ENCODE measurements at regions not wholly inside any gene's neighbourhood (a gene's known extent, or its start where the extent isn't known, plus 50 kb on each side); places are given as distances from the start of the nearest gene placed in this dataset.

DNA sequence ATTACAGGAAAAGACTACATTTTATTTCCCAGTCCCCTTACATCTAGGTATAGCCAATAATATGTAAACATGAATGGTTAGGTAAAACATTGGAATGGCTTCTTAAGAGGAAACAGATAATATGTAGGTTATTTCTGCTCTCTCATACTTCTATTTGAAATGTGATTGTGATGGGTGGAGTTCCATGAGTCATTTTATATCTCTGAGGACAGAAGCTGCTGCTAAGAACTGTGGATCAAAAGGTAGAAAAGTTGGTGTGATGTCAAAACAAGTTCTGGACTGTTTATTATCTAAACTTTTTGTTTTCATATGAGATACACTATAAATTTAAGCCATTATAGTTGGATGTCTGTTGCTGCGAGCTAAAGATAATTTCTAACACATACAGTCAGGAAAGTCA lies 799.4 kb upstream of the TENM4 start:
- Histone ChIP-seq H3K4me1 (ENCODE audit: insufficient read depth, low read length) (no peaks in the 10 kb centered on the region), H3K4me3 (ENCODE audit: low read depth in 1 of 2, low read length in 2 of 2) (no peak overlapping the region), H3K27ac (ENCODE audit: low read depth, low read length) (no peak overlapping the region), H3K9ac (ENCODE audit: low read length) (no peak overlapping the region), H3K27me3 (ENCODE audit: control insufficient read depth in 1 of 2, insufficient read depth in 2 of 2, low read length in 2 of 2) (no peaks in the 10 kb centered on the region), H3K36me3 (ENCODE audit: insufficient read depth, low read length) (no peaks in the 10 kb centered on the region), H3K9me3 (ENCODE audit: low read length) (no peaks in the 10 kb centered on the region)

DNA sequence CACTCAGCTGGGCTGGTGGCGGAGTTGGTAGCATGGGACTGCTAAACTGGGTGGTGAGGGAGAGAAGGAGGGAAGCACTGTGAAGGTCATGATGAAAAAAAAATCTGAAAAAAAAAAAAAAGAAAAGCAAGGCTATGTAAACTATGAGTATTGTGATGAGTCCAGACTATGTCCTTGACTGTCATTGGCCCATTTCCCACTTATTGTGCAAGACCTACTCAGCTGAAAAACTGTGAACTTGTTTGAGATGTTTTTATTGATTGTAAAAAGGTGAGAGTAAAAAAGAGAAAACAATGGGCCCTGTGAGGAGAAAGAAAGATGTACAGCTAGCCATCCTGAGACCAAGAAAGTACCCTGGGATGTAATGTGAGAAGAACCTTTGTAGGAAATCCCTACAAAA lies 798.4 kb upstream of the TENM4 start:
- no peaks in the 10 kb centered on the region for H3K4me1 ChIP-seq (ENCODE audit: insufficient read depth, low read length)
- H3K9me3 ChIP-seq (ENCODE audit: low read length) = no peaks in the 10 kb centered on the region
- H3K36me3 ChIP-seq (ENCODE audit: insufficient read depth, low read length) = no peaks in the 10 kb centered on the region
- H3K4me3 ChIP-seq (ENCODE audit: low read depth in 1 of 2, low read length in 2 of 2) = no peak overlapping the region
- no peak overlapping the region for H3K27ac ChIP-seq (ENCODE audit: low read depth, low read length)
- no peak overlapping the region for H3K9ac ChIP-seq (ENCODE audit: low read length)
- no peaks in the 10 kb centered on the region for H3K27me3 ChIP-seq (ENCODE audit: control insufficient read depth in 1 of 2, insufficient read depth in 2 of 2, low read length in 2 of 2)

DNA sequence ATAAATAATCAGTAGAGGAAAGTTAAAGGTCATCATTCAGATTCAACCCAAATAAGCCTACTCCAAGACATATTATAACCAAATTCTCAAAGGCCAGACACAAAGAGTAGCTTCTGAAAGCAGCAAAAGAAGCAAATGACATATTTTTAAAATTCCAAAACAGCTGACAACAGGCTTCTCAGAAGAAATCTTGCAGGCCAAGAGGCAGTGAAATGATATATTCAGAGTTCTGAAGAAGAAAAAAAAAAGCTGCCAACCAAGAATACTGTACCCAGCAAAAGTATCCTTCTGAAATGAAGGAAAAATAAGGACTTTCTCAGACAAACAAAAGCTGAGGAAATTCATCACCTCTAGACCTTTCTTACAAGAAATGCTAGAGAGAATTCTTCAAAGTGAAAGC lies 787.1 kb upstream of the TENM4 start:
- Histone ChIP-seq H3K4me1 (ENCODE audit: insufficient read depth, low read length) (no peaks in the 10 kb centered on the region), H3K9ac (ENCODE audit: low read length) (no peak overlapping the region), H3K4me3 (ENCODE audit: low read depth in 1 of 2, low read length in 2 of 2) (no peak overlapping the region), H3K27ac (ENCODE audit: low read depth, low read length) (no peak overlapping the region), H3K27me3 (ENCODE audit: control insufficient read depth in 1 of 2, insufficient read depth in 2 of 2, low read length in 2 of 2) (no peaks in the 10 kb centered on the region), H3K36me3 (ENCODE audit: insufficient read depth, low read length) (no peaks in the 10 kb centered on the region), H3K9me3 (ENCODE audit: low read length) (no peaks in the 10 kb centered on the region)

DNA sequence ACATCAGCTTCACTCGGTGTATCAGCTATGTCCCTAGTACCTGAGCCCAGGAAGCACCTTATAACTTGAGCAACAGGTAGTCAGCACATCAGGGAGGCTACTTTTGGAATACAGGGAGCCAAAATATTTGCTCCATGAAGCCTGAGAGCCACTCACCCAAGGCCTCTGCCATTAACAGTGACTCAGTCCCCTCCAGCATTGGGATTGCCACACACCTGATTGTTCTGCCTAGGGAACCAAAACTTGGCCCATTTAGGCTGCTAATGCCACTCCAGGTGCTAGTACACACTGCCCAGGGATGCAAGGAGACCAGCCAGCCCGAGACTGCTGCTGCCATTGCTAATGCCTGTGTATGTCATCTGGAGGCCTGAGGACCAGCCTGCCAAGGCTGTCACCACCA lies 773.6 kb upstream of the TENM4 start:
- Histone ChIP-seq H3K4me3 (ENCODE audit: low read depth in 1 of 2, low read length in 2 of 2) (no peak overlapping the region), H3K9me3 (ENCODE audit: low read length) (no peaks in the 10 kb centered on the region), H3K27ac (ENCODE audit: low read depth, low read length) (no peak overlapping the region), H3K36me3 (ENCODE audit: insufficient read depth, low read length) (no peaks in the 10 kb centered on the region), H3K9ac (ENCODE audit: low read length) (no peak overlapping the region), H3K4me1 (ENCODE audit: insufficient read depth, low read length) (no peaks in the 10 kb centered on the region), H3K27me3 (ENCODE audit: control insufficient read depth in 1 of 2, insufficient read depth in 2 of 2, low read length in 2 of 2) (no peaks in the 10 kb centered on the region)

DNA sequence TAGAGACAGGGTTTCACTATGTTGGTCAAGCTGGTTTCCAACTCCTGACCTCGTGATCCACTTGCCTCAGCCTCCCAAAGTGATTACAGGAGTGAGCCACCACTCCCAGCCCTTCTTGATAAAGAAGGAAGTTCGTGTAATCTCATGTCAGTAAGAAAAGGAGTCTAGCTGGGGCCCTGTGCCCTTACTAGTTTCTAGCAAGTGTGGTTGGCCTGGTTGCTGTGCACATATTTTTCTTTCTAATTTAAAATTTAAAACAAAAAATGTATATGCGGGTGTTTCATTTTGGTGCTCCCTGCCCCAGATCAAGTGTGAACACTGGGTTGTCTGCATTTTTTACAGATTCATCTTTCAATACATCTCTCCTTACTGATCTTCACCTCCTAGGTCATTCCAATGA lies 770.8 kb upstream of the TENM4 start:
- Histone ChIP-seq H3K36me3 (ENCODE audit: insufficient read depth, low read length) (no peaks in the 10 kb centered on the region), H3K4me3 (ENCODE audit: low read depth in 1 of 2, low read length in 2 of 2) (no peak overlapping the region), H3K9ac (ENCODE audit: low read length) (no peak overlapping the region), H3K9me3 (ENCODE audit: low read length) (no peaks in the 10 kb centered on the region), H3K27ac (ENCODE audit: low read depth, low read length) (no peak overlapping the region), H3K27me3 (ENCODE audit: control insufficient read depth in 1 of 2, insufficient read depth in 2 of 2, low read length in 2 of 2) (no peaks in the 10 kb centered on the region), H3K4me1 (ENCODE audit: insufficient read depth, low read length) (no peaks in the 10 kb centered on the region)

DNA sequence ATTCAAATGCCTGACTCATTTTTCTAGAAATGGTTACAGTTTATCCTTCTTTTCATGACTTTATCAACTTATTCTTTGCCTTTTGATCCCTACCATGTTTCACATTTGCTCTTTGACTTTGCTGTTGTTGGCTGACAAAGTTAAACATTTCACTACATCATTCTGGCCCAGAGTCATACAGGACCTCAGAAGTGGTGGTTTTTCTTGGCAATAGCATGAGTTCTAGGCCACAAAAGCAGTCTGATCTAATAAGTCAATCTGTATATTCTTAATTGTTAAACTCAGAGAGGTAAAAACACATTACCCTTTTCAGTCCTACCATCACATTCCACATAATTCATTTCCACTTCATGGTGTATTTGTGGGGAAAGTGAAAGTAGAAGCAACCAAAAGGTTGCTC lies 763.2 kb upstream of the TENM4 start:
- Histone ChIP-seq H3K27me3 (ENCODE audit: control insufficient read depth in 1 of 2, insufficient read depth in 2 of 2, low read length in 2 of 2) (no peaks in the 10 kb centered on the region), H3K4me1 (ENCODE audit: insufficient read depth, low read length) (no peaks in the 10 kb centered on the region), H3K4me3 (ENCODE audit: low read depth in 1 of 2, low read length in 2 of 2) (no peak overlapping the region), H3K9ac (ENCODE audit: low read length) (no peak overlapping the region), H3K36me3 (ENCODE audit: insufficient read depth, low read length) (no peaks in the 10 kb centered on the region), H3K27ac (ENCODE audit: low read depth, low read length) (no peak overlapping the region), H3K9me3 (ENCODE audit: low read length) (no peaks in the 10 kb centered on the region)

DNA sequence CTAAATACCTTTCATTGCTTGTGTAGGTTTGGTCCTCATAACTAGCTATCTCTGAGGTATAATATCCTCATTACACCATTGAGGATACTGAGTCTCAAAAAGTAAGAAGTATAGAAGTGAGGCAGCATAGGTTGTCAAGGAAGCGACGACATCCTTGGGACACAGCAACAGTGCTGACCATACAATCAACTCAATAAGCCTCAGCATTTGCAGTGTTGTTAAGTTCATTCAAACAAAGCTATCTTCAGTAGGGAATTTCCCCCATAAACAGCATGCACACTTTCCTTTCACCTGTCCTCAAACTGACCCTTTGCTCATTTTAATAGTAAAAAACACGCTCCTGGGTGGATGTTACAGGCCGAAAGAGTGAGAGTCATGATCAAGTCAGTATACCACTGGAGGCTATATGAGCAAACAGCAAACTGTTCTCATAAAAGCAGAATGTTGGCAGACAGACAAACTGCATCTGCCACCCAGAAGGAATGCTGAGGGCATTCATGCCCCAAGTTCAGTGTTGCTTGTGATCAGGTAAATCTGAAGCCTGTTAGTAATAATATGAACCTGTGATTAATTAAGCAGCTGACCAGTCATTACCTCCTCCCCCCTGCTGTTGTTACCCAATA lies 756.2 kb upstream of the TENM4 start:
- H3K9ac ChIP-seq (ENCODE audit: low read length) = no peak overlapping the region
- H3K4me3 ChIP-seq (ENCODE audit: low read depth in 1 of 2, low read length in 2 of 2) = no peak overlapping the region
- H3K27ac ChIP-seq (ENCODE audit: low read depth, low read length) = no peak overlapping the region
- H3K27me3 ChIP-seq (ENCODE audit: control insufficient read depth in 1 of 2, insufficient read depth in 2 of 2, low read length in 2 of 2) = no peaks in the 10 kb centered on the region
- no peaks in the 10 kb centered on the region for H3K4me1 ChIP-seq (ENCODE audit: insufficient read depth, low read length)
- H3K9me3 ChIP-seq (ENCODE audit: low read length) = no peaks in the 10 kb centered on the region
- no peaks in the 10 kb centered on the region for H3K36me3 ChIP-seq (ENCODE audit: insufficient read depth, low read length)

DNA sequence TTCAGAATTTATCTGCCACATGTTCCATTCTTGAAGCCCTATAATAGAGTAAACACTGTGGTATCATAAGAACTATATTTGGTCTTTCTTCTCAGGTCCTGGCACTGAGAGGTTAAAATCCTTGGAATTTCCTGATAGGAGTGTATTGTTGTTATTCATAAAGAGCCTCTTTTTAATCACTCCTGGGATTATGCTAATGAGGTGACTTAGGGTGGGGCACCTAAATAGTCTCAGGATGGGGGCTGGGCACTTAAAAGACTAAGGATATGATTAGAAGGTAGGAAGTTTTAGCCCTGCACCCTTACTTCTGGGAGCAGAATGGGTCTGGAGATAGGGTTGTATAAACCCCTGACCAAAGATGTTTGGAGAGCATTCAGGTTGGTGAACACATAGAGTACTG lies 755.2 kb upstream of the TENM4 start:
- Histone ChIP-seq H3K9me3 (ENCODE audit: low read length) (no peaks in the 10 kb centered on the region), H3K4me3 (ENCODE audit: low read depth in 1 of 2, low read length in 2 of 2) (no peak overlapping the region), H3K4me1 (ENCODE audit: insufficient read depth, low read length) (no peaks in the 10 kb centered on the region), H3K27ac (ENCODE audit: low read depth, low read length) (no peak overlapping the region), H3K36me3 (ENCODE audit: insufficient read depth, low read length) (no peaks in the 10 kb centered on the region), H3K9ac (ENCODE audit: low read length) (no peak overlapping the region), H3K27me3 (ENCODE audit: control insufficient read depth in 1 of 2, insufficient read depth in 2 of 2, low read length in 2 of 2) (no peaks in the 10 kb centered on the region)

DNA sequence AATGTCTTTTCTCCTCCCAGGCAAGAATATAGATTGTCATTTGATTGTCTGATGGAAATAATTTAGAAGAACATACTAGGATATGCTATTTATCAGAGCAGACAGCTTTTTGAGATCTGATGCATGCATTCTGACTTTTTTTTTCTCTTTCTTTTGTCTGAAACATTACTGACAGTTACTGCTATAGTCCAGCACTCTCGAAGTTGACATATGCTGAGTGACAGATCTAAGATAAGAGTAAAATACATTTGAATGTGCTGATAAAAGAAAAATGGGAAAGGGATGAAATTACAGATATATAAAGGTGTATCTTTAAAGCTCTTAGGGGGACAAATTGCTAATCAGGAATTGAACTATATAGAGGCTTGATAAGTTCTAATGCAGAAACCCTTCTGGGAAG lies 753.8 kb upstream of the TENM4 start:
- H3K27me3 ChIP-seq (ENCODE audit: control insufficient read depth in 1 of 2, insufficient read depth in 2 of 2, low read length in 2 of 2) = no peaks in the 10 kb centered on the region
- H3K4me3 ChIP-seq (ENCODE audit: low read depth in 1 of 2, low read length in 2 of 2) = no peak overlapping the region
- no peaks in the 10 kb centered on the region for H3K36me3 ChIP-seq (ENCODE audit: insufficient read depth, low read length)
- H3K27ac ChIP-seq (ENCODE audit: low read depth, low read length) = no peak overlapping the region
- no peak overlapping the region for H3K9ac ChIP-seq (ENCODE audit: low read length)
- H3K9me3 ChIP-seq (ENCODE audit: low read length) = no peaks in the 10 kb centered on the region
- H3K4me1 ChIP-seq (ENCODE audit: insufficient read depth, low read length) = no peaks in the 10 kb centered on the region

DNA sequence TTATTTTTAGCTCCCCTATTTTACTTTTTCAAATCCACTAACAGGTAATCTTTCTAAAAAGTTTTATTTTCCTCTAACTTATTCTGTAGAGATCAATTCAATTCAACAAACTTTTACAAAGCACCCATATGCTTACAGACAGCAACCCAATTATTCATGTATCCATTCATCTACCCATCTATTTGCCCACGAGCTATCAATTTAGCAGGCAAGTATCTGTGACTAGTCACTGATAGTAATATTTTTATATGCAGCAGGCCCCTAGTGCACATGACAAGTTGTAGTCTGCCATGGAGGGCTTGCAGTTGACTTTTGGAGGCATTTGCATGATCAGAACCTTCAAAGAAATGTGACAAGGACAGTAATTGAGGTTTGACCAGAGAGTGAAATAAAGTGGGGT lies 753.2 kb upstream of the TENM4 start:
- H3K36me3 ChIP-seq (ENCODE audit: insufficient read depth, low read length) = no peaks in the 10 kb centered on the region
- H3K27me3 ChIP-seq (ENCODE audit: control insufficient read depth in 1 of 2, insufficient read depth in 2 of 2, low read length in 2 of 2) = no peaks in the 10 kb centered on the region
- no peaks in the 10 kb centered on the region for H3K4me1 ChIP-seq (ENCODE audit: insufficient read depth, low read length)
- no peak overlapping the region for H3K27ac ChIP-seq (ENCODE audit: low read depth, low read length)
- no peaks in the 10 kb centered on the region for H3K9me3 ChIP-seq (ENCODE audit: low read length)
- no peak overlapping the region for H3K4me3 ChIP-seq (ENCODE audit: low read depth in 1 of 2, low read length in 2 of 2)
- no peak overlapping the region for H3K9ac ChIP-seq (ENCODE audit: low read length)

DNA sequence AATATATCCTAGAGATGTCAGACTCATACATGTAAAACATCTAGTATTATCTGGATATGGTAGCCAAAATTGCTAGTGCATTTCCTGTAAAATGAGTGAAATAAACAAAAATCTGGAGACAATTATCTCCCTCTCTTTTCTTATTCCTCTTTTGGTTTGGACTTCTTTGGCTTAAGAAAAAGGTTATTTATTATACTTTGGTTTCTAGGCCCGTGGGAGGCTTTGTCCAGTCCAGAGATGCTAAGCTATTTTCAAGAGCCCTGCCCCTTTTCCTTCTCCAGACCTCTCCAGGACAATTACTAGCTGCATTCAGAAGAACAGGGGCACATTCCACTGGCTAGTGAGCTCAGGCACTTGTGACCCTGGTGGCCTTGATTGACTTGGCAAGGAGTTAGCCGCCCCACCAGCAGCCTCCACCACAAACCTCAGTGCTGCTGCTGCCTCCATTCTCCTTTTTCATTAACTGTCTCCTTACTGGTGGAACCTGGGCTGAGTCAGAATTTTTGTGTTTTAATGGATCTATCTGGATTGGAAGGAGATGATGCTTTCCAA lies 747.3 kb upstream of the TENM4 start:
- Histone ChIP-seq H3K9me3 (ENCODE audit: low read length) (no peaks in the 10 kb centered on the region), H3K27ac (ENCODE audit: low read depth, low read length) (no peak overlapping the region), H3K36me3 (ENCODE audit: insufficient read depth, low read length) (no peaks in the 10 kb centered on the region), H3K4me1 (ENCODE audit: insufficient read depth, low read length) (no peaks in the 10 kb centered on the region), H3K27me3 (ENCODE audit: control insufficient read depth in 1 of 2, insufficient read depth in 2 of 2, low read length in 2 of 2) (no peaks in the 10 kb centered on the region), H3K4me3 (ENCODE audit: low read depth in 1 of 2, low read length in 2 of 2) (no peak overlapping the region), H3K9ac (ENCODE audit: low read length) (no peak overlapping the region)

DNA sequence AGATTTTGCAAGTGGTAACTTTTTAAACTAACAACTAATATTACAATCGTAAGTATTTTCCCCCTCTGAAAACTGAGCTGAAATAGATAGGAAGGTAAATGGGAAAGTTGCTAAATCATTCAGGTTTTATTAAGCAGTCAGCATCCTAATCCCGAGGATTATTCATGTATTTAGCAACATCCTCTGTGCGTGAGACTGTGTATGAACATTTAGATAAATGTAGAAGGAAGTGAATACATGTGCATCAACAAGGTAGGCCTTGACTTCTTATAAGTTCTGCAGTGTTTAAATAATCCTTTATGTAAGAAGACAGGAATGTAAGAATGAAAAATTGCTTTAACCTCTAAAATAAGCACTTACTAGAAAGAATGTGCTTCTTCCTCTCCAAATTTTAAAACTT lies 745.9 kb upstream of the TENM4 start:
- Histone ChIP-seq H3K27me3 (ENCODE audit: control insufficient read depth in 1 of 2, insufficient read depth in 2 of 2, low read length in 2 of 2) (no peaks in the 10 kb centered on the region), H3K9me3 (ENCODE audit: low read length) (no peaks in the 10 kb centered on the region), H3K27ac (ENCODE audit: low read depth, low read length) (no peak overlapping the region)

More for the DNA sequence above, 745.9 kb upstream of the TENM4 start:
- Histone ChIP-seq H3K9ac (ENCODE audit: low read length) (no peak overlapping the region), H3K4me1 (ENCODE audit: insufficient read depth, low read length) (no peaks in the 10 kb centered on the region), H3K36me3 (ENCODE audit: insufficient read depth, low read length) (no peaks in the 10 kb centered on the region), H3K4me3 (ENCODE audit: low read depth in 1 of 2, low read length in 2 of 2) (no peak overlapping the region)

All from muscle layer of colon (tissue), 2 donors.